ENCODE measurements at regions not wholly inside any gene's neighbourhood (a gene's known extent, or its start where the extent isn't known, plus 50 kb on each side); places are given as distances from the start of the nearest gene placed in this dataset.

DNA sequence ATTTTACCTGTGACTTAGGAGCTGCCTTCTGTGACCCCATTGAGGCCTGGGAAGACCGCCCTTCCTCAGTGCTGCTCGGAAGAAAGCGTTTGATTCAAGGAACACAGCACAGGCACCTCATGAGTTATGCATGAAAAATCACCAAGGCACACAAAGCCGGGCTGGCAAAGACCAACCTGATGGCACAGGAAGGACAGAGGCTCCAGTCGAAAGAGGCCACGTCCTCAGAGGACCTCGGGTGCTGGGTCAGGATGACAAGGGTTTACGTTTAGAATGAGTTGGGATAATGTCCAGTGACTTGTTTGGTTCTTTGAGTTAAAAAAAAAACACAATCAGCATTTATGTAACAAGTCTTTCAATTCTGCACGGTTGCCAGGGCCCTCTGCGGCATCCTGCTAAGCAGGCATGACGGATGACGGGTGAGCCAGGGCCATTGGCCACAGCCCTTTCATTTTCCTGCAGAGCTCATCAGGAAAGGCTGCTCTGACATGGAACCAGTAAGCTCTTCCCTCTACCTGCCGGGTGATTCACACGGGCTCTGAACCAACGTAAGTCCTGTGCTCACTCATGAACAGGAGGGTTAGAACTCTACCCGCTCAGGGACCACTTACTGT, 112.8 kb downstream of the DACT2 start:
- TF ChIP-seq, protein P1, sequence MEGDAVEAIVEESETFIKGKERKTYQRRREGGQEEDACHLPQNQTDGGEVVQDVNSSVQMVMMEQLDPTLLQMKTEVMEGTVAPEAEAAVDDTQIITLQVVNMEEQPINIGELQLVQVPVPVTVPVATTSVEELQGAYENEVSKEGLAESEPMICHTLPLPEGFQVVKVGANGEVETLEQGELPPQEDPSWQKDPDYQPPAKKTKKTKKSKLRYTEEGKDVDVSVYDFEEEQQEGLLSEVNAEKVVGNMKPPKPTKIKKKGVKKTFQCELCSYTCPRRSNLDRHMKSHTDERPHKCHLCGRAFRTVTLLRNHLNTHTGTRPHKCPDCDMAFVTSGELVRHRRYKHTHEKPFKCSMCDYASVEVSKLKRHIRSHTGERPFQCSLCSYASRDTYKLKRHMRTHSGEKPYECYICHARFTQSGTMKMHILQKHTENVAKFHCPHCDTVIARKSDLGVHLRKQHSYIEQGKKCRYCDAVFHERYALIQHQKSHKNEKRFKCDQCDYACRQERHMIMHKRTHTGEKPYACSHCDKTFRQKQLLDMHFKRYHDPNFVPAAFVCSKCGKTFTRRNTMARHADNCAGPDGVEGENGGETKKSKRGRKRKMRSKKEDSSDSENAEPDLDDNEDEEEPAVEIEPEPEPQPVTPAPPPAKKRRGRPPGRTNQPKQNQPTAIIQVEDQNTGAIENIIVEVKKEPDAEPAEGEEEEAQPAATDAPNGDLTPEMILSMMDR (IDR thresholded peaks at IDR 0.05 in 2 of 3, conservative IDR thresholded peaks at IDR 0.05 in 1 of 3; ENCODE audit: borderline replicate concordance in 1 of 3, insufficient read depth in 1 of 3, low read depth in 2 of 3, low read length in 2 of 3), result no peak
- TF ChIP-seq POLR2A (IDR thresholded peaks at IDR 0.05; ENCODE audit: borderline replicate concordance, extremely low read depth, insufficient read depth, insufficient read length), result no peak
- TF ChIP-seq CBX3 (IDR thresholded peaks at IDR 0.05; ENCODE audit: low read depth), result no peak
- TF ChIP-seq, protein P2, sequence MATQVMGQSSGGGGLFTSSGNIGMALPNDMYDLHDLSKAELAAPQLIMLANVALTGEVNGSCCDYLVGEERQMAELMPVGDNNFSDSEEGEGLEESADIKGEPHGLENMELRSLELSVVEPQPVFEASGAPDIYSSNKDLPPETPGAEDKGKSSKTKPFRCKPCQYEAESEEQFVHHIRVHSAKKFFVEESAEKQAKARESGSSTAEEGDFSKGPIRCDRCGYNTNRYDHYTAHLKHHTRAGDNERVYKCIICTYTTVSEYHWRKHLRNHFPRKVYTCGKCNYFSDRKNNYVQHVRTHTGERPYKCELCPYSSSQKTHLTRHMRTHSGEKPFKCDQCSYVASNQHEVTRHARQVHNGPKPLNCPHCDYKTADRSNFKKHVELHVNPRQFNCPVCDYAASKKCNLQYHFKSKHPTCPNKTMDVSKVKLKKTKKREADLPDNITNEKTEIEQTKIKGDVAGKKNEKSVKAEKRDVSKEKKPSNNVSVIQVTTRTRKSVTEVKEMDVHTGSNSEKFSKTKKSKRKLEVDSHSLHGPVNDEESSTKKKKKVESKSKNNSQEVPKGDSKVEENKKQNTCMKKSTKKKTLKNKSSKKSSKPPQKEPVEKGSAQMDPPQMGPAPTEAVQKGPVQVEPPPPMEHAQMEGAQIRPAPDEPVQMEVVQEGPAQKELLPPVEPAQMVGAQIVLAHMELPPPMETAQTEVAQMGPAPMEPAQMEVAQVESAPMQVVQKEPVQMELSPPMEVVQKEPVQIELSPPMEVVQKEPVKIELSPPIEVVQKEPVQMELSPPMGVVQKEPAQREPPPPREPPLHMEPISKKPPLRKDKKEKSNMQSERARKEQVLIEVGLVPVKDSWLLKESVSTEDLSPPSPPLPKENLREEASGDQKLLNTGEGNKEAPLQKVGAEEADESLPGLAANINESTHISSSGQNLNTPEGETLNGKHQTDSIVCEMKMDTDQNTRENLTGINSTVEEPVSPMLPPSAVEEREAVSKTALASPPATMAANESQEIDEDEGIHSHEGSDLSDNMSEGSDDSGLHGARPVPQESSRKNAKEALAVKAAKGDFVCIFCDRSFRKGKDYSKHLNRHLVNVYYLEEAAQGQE (IDR thresholded peaks at IDR 0.05; ENCODE audit: low read depth), result no peak
- TF ChIP-seq, protein P3, sequence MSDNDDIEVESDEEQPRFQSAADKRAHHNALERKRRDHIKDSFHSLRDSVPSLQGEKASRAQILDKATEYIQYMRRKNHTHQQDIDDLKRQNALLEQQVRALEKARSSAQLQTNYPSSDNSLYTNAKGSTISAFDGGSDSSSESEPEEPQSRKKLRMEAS (IDR thresholded peaks at IDR 0.05), result no peak
- TF ChIP-seq ZNF274 (IDR thresholded peaks at IDR 0.05; ENCODE audit: low read depth, low read length), result no peak
- TF ChIP-seq, protein P4, sequence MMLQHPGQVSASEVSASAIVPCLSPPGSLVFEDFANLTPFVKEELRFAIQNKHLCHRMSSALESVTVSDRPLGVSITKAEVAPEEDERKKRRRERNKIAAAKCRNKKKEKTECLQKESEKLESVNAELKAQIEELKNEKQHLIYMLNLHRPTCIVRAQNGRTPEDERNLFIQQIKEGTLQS (IDR thresholded peaks at IDR 0.05), result no peak
- TF ChIP-seq SIN3A (IDR thresholded peaks at IDR 0.05; ENCODE audit: low read depth), result no peak
